ENCODE measurements at regions not wholly inside any gene's neighbourhood (a gene's known extent, or its start where the extent isn't known, plus 50 kb on each side); places are given as distances from the start of the nearest gene placed in this dataset.

- ATAC-seq (ENCODE audit: low FRiP score in 2 of 2) = no peak
- no peak for DNase-seq
- no peaks in the 10 kb centered on the region for H3K36me3 ChIP-seq
- no peaks in the 10 kb centered on the region for H3K9me3 ChIP-seq
- 32 to 55% methylated on average over 1 of the region's 1 CpG for WGBS, 2 donors
- H3K27me3 ChIP-seq = no peaks in the 10 kb centered on the region
- TF ChIP-seq CTCF (IDR thresholded peaks at IDR 0.05) (no peak), EP300 (IDR thresholded peaks at IDR 0.05) (no peak), POLR2AphosphoS5 (IDR thresholded peaks at IDR 0.05) (no peak), POLR2A (IDR thresholded peaks at IDR 0.05) (no peak)
- no peak overlapping the region for H3K27ac ChIP-seq
- no peaks in the 10 kb centered on the region for H3K4me1 ChIP-seq
- H3K4me3 ChIP-seq = no peak overlapping the region
Observed at GRCh38 chr5:155587458-155587857, 573.9 kb downstream of the KIF4B start.

- 77 to 79% methylated on average over 4 of the region's 4 CpGs for WGBS, 2 donors
- DNase-seq = no peak
Observed at GRCh38 chr5:155591273-155591672, 577.7 kb downstream of the KIF4B start.

GRCh38 chr5:155594270-155594669 lies 580.7 kb downstream of the KIF4B start:
- 10 to 11% methylated on average over 1 of the region's 1 CpG for WGBS, 2 donors
- no peak overlapping the region for H3K4me3 ChIP-seq
- no peaks in the 10 kb centered on the region for H3K4me1 ChIP-seq
- TF ChIP-seq EP300 (IDR thresholded peaks at IDR 0.05) = no peak
- TF ChIP-seq POLR2A (IDR thresholded peaks at IDR 0.05) = no peak
- DNase-seq (no peak), ATAC-seq (ENCODE audit: low FRiP score in 2 of 2) (no peak)
- no peak overlapping the region for H3K27ac ChIP-seq
- H3K9me3 ChIP-seq = no peaks in the 10 kb centered on the region
- H3K27me3 ChIP-seq = no peaks in the 10 kb centered on the region
- no peaks in the 10 kb centered on the region for H3K36me3 ChIP-seq

More at GRCh38 chr5:155591273-155591672, 577.7 kb downstream of the KIF4B start:
- Histone ChIP-seq H3K4me3 (no peak overlapping the region), H3K27me3 (no peaks in the 10 kb centered on the region), H3K27ac (no peak overlapping the region), H3K36me3 (no peaks in the 10 kb centered on the region), H3K9me3 (no peaks in the 10 kb centered on the region), H3K4me1 (no peaks in the 10 kb centered on the region)
- TF ChIP-seq POLR2A (IDR thresholded peaks at IDR 0.05) (no peak), POLR2AphosphoS5 (IDR thresholded peaks at IDR 0.05) (no peak), CTCF (IDR thresholded peaks at IDR 0.05) (no peak), EP300 (IDR thresholded peaks at IDR 0.05) (no peak)
- ATAC-seq (ENCODE audit: low FRiP score in 2 of 2) = no peak

- Histone ChIP-seq H3K27ac (no peak overlapping the region), H3K4me1 (no peaks in the 10 kb centered on the region), H3K27me3 (no peaks in the 10 kb centered on the region), H3K36me3 (no peaks in the 10 kb centered on the region), H3K4me3 (no peak overlapping the region), H3K9me3 (no peaks in the 10 kb centered on the region)
- 81 to 82% methylated on average over 2 of the region's 2 CpGs for WGBS, 2 donors
- DNase-seq = no peak
- ATAC-seq (ENCODE audit: low FRiP score in 2 of 2) = no peak
- TF ChIP-seq EP300 (IDR thresholded peaks at IDR 0.05) = no peak
- TF ChIP-seq POLR2AphosphoS5 (IDR thresholded peaks at IDR 0.05) = no peak
- no peak for TF ChIP-seq CTCF (IDR thresholded peaks at IDR 0.05)
- TF ChIP-seq POLR2A (IDR thresholded peaks at IDR 0.05) = no peak
Observed at GRCh38 chr5:155595791-155596190, 582.2 kb downstream of the KIF4B start.

- DNase-seq = no peak
- 74 to 76% methylated on average over 4 of the region's 4 CpGs for WGBS, 2 donors
- Histone ChIP-seq H3K27me3 (no peaks in the 10 kb centered on the region), H3K4me1 (no peaks in the 10 kb centered on the region), H3K4me3 (no peak overlapping the region), H3K36me3 (no peaks in the 10 kb centered on the region), H3K27ac (no peak overlapping the region), H3K9me3 (no peaks in the 10 kb centered on the region)
- TF ChIP-seq POLR2AphosphoS5 (IDR thresholded peaks at IDR 0.05) = no peak
- TF ChIP-seq POLR2A (IDR thresholded peaks at IDR 0.05) = no peak
- TF ChIP-seq CTCF (IDR thresholded peaks at IDR 0.05) = no peak
- TF ChIP-seq EP300 (IDR thresholded peaks at IDR 0.05) = no peak
- ATAC-seq (ENCODE audit: low FRiP score in 2 of 2) = no peak
Observed at GRCh38 chr5:155598552-155598951, 585.0 kb downstream of the KIF4B start.
